K562 (cell line): ENCODE measurements at regions not wholly inside any gene's neighbourhood (a gene's known extent, or its start where the extent isn't known, plus 50 kb on each side); places are given as distances from the start of the nearest gene placed in this dataset.

Experiments used
- ATF7 ChIP-seq: fragments of 450-650 bp; IDR thresholded peaks from 2 replicates; pipeline ENCODE4 v1.7.1; 2014; ENCODE audit warnings: mild to moderate bottlenecking, moderate library complexity
- CEBPB ChIP-seq: fragments of 450-650 bp; IDR thresholded peaks from 2 replicates; pipeline ENCODE4 v1.6.1; 2016; ENCODE audit warnings: missing genetic modification characterization, missing compliant biosample characterization
- JUND ChIP-seq, 2 experiments: IDR thresholded peaks; 2 replicates in 1 of 2; 3 replicates in 1 of 2; pipeline ENCODE4 v1.6.1; 2011; ENCODE audit warnings: borderline replicate concordance in 2 of 2, low read depth in 2 of 2, low read length in 2 of 2, improper control_type of control experiment in 1 of 2, missing biosample characterization in 1 of 2, missing genetic modification characterization in 1 of 2, missing genetic modification reagents in 1 of 2
- ZNF146 ChIP-seq: IDR thresholded peaks from one replicate; pipeline ENCODE4 v1.6.1; 2018; ENCODE audit warnings: missing compliant biosample characterization; ENCODE audit not compliant: unreplicated experiment
- TF ChIP-seq, protein P1 (sequence below): fragments of 250-450 bp; sonication (Bioruptor Pico); IDR thresholded peaks from 2 replicates; pipeline ENCODE4 v1.8.0; 2021; ENCODE audit warnings: moderate library complexity, mild to moderate bottlenecking, inconsistent platforms
- TF ChIP-seq, protein P2 (sequence below): conservative IDR thresholded peaks from 2 replicates; pipeline ENCODE4 v1.6.1; 2011; ENCODE audit warnings: low read depth, mild to moderate bottlenecking, low read length; ENCODE audit not compliant: control insufficient read depth

DNA sequence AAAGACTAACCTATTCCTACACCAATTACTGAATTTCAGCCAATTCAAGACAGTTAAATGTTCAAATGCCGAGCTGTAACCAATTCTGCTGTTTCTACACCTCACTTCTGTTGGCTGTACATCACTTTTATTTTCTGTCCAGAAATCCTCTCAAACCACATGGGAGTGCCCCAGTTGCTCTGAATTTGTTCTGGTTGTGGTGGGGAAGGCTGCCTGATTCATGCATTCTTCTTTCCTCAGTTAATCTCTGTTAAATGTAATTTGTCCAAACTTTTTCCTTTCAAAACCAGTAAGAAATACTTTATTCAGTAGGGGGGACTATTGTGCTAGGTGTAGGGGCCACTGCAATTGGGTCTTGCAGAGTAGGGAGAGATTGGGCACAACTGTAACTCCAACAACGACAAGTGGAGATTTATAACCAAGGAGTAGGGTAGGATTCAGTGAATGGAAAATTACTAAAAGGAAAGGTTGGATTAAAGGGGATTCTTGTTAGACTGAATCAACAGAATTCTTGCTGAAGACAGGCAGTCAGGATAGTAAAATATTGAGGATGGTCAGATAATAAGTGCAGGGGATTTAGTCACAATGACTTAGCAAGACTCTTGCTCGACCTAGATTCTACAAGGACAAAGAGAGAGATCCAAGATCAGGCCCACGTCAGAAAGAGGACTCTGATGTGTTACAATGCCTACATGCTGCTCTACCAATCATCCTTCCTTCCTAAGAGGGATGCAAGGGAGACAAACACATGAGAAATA is 593.5 kb upstream of the FAT3 start:
- TF ChIP-seq ZNF146 (no peak), ATF7 (no peak), CEBPB (no peak), JUND (IDR thresholded peaks at IDR 0.05; ENCODE audit: borderline replicate concordance, low read depth, low read length) (no peak), JUND (tag; IDR thresholded peaks at IDR 0.05; ENCODE audit: borderline replicate concordance, low read depth, low read length) (no peak)
- TF ChIP-seq, protein P1, sequence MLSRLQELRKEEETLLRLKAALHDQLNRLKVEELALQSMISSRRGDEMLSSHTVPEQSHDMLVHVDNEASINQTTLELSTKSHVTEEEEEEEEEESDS (CRISPR knock-in tag): no peak
- TF ChIP-seq, protein P2, sequence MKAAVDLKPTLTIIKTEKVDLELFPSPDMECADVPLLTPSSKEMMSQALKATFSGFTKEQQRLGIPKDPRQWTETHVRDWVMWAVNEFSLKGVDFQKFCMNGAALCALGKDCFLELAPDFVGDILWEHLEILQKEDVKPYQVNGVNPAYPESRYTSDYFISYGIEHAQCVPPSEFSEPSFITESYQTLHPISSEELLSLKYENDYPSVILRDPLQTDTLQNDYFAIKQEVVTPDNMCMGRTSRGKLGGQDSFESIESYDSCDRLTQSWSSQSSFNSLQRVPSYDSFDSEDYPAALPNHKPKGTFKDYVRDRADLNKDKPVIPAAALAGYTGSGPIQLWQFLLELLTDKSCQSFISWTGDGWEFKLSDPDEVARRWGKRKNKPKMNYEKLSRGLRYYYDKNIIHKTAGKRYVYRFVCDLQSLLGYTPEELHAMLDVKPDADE: no peak
